ENCODE measurements at regions not wholly inside any gene's neighbourhood (a gene's known extent, or its start where the extent isn't known, plus 50 kb on each side); places are given as distances from the start of the nearest gene placed in this dataset.

DNA sequence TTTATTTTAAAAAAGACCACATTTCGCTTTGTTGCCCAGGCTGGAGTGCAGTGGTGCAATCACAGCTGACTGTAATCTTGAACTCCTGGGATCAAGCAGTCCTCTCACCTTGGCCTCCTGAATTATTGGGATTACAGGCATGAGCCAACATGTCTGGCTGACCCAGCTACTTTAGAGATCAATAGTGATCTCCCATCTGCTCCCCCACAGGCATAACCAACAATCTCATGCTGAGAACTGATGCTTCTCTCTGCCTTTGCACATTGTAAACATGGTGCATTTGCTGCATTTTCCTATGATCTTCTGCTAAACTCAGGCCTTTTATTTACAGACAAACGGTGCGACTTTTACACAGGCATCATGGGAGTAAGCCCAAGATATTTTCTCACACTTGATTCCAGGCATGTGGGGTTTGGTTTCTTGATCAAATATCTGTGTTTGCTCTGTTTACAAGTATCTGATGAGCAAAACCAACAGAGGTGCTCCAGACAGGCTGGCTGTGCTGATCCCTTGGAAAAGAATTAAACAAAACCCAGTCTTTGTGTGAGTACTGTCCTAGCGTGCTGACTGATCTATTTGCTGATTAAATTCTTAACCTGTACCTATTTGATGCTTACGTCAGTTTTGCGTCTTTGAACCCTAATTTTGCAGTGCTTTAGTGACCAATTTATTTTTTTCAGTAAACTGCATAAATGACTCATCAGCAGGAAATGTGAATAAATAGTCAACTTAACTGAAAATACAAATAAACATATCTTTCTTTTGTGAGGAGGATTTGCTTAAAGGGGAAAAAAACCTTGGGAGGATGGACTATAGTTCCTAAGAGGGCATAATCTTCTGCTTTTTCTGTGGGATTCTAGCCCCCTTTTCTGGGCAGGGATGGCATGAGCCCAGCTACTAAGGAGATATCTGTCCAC, 191.7 kb upstream of the NR3C1 start:
- intact Hi-C loops (cut with micrococcal nuclease): no loop called here
- H2AFZ ChIP-seq (ENCODE audit: low read depth, low read length): no peak overlapping the region
- no peaks in the 10 kb centered on the region for H3K79me2 ChIP-seq (ENCODE audit: control insufficient read depth, insufficient read depth, low read length)
- no peak overlapping the region for H3K4me2 ChIP-seq (ENCODE audit: insufficient read depth, low read length)
- ChIA-PET CTCF (ENCODE audit: low intra/inter-chr PET ratio) (no interaction called here), POLR2A (no interaction called here)
- H3K9ac ChIP-seq (ENCODE audit: insufficient read depth in 1 of 2, low read depth in 2 of 2, low read length in 2 of 2): no peak overlapping the region
- ATAC-seq: no peak
- H3K9me3 ChIP-seq (replicated peaks; ENCODE audit: control insufficient read depth, insufficient read depth, low read depth, low read length): no peaks in the 10 kb centered on the region
- no peak for FAIRE-seq
- DNase-seq (ENCODE audit: extremely low read depth in 1 of 4, low spot score in 3 of 4): no peak
- in situ Hi-C loops (cut with MboI): no loop called here
- no peaks in the 10 kb centered on the region for H4K20me1 ChIP-seq (replicated peaks; ENCODE audit: control insufficient read depth, insufficient read depth, low read length)
- no peaks in the 10 kb centered on the region for H3K9me1 ChIP-seq (ENCODE audit: control insufficient read depth, insufficient read depth, low read length)
- H3K27ac ChIP-seq (ENCODE audit: extremely low read depth, low read depth, low read length): no peak overlapping the region
- no peaks in the 10 kb centered on the region for H3K4me1 ChIP-seq (replicated peaks in 1 of 2; ENCODE audit: control insufficient read depth in 2 of 2, insufficient read depth in 2 of 2, low read length in 2 of 2)
- no peaks in the 10 kb centered on the region for H3K27me3 ChIP-seq (ENCODE audit: control insufficient read depth in 2 of 2, insufficient read depth in 2 of 2, low read length in 2 of 2)
- no peaks in the 10 kb centered on the region for H3K36me3 ChIP-seq (ENCODE audit: control insufficient read depth, insufficient read depth, low read length)
- 34% methylated on average over 6 of the region's 6 CpGs for WGBS (ENCODE audit: insufficient coverage, low coverage, missing lambda C conversion rate)
- H3K4me3 ChIP-seq: no peak overlapping the region
- BruUV-seq (replicated peaks): no TSS peak
- TF ChIP-seq MCM2 (IDR thresholded peaks at IDR 0.05; ENCODE audit: low read depth) (no peak), HDGF (IDR thresholded peaks at IDR 0.05) (no peak), ZNF75A (CRISPR knock-in tag; IDR thresholded peaks at IDR 0.05) (no peak), MAFG (tag; conservative IDR thresholded peaks at IDR 0.05) (0 out of 2 replicates have a peak, but pooled peaks have one; percentile 19), THRAP3 (IDR thresholded peaks at IDR 0.05; ENCODE audit: borderline replicate concordance) (no peak), C11orf30 (IDR thresholded peaks at IDR 0.05; ENCODE audit: low read depth) (peak; percentile 9; the same call in 1 of the 2 replicates), CHD2 (IDR thresholded peaks at IDR 0.05; ENCODE audit: low read depth, low read length) (no peak), ZNF436 (CRISPR knock-in tag; IDR thresholded peaks at IDR 0.05) (no peak), TRIM25 (IDR thresholded peaks at IDR 0.05; ENCODE audit: borderline replicate concordance) (no peak), CBFA2T3 (IDR thresholded peaks at IDR 0.05) (no peak), ZBTB5 (IDR thresholded peaks at IDR 0.05) (no peak), CREB3 (tag; conservative IDR thresholded peaks at IDR 0.05; ENCODE audit: low read depth) (no peak), FOXA3 (CRISPR knock-in tag; conservative IDR thresholded peaks at IDR 0.05 in 1 of 2, IDR thresholded peaks at IDR 0.05 in 1 of 2) (no peak), PTBP1 (IDR thresholded peaks at IDR 0.05; ENCODE audit: low read depth, low read length) (no peak), TCFL5 (CRISPR knock-in tag; conservative IDR thresholded peaks at IDR 0.05) (no peak), MLX (CRISPR knock-in tag; conservative IDR thresholded peaks at IDR 0.05) (no peak)
- TF ChIP-seq, protein P1, sequence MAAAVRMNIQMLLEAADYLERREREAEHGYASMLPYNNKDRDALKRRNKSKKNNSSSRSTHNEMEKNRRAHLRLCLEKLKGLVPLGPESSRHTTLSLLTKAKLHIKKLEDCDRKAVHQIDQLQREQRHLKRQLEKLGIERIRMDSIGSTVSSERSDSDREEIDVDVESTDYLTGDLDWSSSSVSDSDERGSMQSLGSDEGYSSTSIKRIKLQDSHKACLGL (CRISPR knock-in tag; IDR thresholded peaks at IDR 0.05; ENCODE audit: borderline replicate concordance, poor library complexity, severe bottlenecking): no peak

All from K562 (cell line).